Activated T-cell treated with anti-CD3 and anti-CD28 coated beads, Interleukin-2, amount 50 U/mL, for 48 hours (primary cell): ENCODE measurements at regions not wholly inside any gene's neighbourhood (a gene's known extent, or its start where the extent isn't known, plus 50 kb on each side); places are given as distances from the start of the nearest gene placed in this dataset.
"Not testable (repeated sequence)": the region's sequence is repeated elsewhere in the genome, so short reads cannot be mapped to it uniquely, and the experiment has no call there.

Experiments
- DNase-seq, 2 experiments: peaks; one replicate each; pipeline ENCODE4 v3.0.0-alpha.2; 2020

DNA sequence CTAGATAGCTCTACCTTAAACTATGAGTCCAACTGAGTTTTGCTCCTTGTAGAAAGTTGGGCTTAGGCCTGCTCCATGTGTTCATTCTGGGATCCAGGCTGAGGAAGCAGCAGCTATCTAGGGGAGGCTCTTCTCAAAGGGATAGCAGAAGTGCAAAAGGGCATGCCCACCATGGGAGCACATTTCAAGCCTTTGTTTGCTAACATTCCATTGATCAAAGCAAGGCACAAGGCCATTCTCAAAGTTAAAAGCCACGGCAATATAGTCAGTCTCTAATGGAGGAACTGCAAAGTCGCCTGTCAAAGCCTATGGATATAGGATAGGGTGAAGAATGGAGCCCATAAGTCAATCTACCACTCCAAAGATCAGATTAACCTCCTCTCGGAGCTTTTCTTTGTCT lies 488.1 kb upstream of the ARX start:
- no peak for DNase-seq

DNA sequence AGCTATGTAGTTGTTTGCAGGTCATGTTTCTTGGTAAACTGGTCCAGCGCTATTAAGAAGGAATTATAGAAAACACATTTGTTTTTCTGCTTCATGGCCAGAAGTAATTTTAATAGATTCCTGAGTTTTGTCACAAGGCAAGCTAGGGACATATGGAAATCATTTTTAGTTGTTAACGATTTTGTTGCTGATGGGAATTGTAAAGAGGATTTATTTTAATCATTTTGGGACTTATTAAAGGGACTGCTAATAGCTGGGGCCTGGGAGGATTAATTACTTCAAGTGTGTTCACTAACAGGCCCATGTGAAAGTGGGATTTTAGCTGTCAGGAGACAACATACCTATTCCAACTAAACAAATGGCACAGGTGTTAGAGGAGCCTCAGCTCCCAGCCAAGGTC lies 492.0 kb upstream of the ARX start:
- no peak for DNase-seq

DNA sequence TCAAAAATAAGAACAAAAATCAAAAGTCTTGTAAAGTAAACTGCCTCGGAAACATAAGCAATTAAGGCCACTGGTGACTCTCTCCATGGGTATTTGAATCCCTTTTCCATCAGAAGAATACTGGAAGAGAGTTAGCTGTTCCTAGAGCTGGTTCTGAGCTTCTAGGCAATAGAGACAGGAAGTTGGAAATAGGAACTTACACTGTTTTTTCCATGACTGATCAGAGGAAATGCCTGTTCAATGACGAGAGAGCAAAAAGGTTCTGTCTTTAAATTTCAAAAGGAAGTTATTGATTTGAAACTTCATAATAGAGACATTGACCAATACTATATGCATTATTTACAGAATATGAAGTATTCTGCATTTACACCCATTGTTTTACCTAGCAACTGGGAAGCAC lies 503.5 kb upstream of the ARX start:
- DNase-seq = no peak

DNA sequence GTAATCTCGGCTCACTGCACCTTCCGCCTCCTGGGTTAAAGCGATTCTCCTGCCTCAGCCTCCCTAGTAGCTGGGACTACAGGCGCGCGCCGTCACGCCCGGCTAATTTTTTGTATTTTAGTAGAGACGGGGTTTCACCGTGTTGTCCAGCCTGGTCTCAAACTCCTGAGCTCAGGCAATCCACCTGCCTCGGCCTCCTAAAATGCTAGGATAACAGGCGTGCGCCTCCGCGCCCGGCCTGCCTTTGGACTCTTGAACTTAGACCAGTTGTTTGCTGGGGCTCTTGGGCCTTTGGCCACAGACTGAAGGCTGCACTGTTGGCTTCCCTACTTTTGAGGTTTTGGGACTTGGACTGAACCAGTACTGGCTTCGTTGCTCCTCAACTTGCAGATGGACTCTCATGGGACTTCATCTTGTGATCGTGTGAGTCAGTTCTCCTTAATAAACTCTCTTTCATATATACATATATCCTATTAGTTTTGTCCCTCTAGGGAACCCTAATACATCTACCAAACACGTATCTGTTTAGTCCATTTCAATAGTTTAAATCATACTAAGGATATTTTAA lies 506.8 kb upstream of the ARX start:
- DNase-seq = not testable (repeated sequence)

DNA sequence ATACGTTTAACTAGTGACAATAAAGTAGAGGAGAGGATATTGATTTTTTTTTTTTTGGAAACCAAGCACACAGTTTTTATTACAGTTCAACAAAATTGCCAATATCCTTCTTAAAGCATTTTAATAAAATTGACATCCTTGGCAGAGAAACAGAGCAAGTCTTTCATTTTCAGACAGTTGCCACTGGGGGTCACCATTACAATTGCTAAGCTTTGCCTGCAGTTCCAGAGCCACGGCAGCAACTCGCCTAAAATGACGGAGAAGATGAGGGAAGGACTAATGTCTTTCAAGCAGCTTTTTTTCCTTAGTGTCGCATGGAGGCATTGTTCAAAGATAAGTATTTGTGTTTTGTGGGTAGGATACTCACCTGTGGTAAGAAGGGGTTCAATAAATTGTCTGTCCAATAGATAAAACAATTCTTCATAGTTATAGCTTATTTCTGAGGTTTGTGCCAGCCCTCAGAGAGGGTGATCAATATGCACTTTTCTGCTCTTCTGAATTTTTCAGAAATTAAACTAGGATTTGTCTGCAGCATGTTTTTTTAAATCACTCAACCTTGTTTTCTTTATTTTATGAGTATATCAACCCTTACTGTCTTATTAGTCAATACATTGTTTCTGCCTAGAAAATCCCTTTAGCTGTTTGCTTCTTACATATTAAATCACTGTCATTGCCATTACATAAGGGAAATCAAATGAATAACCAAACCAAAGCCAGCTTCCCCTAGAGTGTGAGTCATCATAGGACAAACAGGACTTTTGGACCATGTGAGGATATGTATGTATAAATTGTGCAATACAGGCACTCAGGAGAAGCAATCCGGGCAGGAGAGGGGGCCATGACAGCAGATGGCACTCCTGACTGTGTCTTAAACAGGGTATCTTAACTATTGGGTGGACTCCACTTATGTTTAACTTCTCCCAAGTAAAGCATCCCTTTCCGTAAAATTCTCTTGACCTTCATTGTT lies 508.1 kb upstream of the ARX start:
- peak in 1 of 2 experiments; percentile 14 for DNase-seq

DNA sequence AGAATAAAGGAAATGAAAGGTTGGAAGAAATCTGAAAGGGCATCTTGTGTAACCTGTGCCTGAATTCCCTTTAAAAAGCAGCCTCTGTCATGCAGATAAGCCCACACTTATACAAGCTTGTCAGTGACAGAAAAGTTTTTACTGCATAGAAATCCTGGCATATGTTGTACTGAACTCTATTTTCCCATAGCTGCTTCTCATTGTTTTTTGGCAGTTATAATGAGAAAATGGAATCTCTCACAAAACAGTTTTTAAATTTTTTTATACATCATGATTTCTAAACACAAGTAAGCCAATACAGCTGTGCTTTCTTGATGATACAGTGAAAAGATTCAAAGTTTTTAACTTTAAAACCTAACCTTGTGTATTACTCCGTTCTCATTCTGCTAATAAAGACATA lies 511.4 kb upstream of the ARX start:
- DNase-seq = no peak

DNA sequence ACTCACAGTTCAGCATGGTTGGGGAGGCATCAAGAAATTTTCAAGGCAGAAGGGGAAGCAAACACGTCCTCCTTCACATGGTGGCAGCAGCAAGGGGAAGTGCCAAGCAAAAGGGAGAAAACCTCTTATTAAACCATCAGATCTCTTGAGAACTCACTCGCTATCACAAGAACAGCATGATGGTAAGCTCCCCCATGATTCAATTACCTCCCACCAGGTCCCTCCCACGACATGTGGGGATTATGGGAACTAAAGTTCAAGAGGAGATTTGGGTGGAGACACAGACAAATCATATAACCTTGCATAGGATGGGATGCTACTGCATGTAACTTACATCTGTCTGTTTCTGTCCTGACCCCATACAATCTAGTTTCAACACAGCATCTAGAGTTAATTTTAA lies 511.8 kb upstream of the ARX start:
- no peak for DNase-seq

DNA sequence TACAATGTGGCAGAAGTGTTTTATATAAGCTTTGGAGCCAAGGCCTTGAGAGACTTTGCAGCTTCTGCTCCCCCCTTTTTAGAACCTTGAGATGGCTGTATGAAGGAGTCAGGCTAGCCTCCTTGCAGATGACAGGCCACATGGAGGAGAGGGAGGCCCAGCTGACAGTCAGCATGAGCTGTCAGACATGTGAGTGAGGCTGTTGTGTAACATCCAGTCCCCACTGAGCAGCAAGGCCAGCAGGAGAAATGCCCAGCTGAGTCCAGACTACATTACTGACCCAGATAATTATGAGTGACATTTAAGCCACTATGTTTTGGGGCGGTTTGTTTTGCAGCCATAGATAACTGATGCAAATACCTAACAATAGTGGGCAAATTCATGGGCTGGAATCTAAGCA lies 515.3 kb upstream of the ARX start:
- no peak for DNase-seq

DNA sequence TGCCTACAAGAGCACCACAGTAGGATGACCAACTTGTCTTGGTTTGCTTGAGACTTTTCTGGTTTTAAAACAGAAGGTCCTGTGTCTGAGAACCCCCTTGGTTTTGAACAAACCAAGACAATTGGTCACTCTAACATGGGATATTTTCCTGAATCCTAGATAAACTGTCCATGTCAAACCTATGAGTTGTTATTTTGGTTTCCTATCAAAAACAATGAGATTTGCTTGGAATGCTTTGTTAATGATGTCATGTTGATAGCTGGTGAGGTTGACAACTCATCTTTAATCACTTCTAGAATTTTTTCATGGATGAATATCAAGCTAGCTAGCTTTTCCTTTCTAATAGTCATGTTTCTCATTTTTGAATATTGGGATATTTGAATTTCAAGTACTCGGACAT lies 518.3 kb upstream of the ARX start:
- DNase-seq = no peak

DNA sequence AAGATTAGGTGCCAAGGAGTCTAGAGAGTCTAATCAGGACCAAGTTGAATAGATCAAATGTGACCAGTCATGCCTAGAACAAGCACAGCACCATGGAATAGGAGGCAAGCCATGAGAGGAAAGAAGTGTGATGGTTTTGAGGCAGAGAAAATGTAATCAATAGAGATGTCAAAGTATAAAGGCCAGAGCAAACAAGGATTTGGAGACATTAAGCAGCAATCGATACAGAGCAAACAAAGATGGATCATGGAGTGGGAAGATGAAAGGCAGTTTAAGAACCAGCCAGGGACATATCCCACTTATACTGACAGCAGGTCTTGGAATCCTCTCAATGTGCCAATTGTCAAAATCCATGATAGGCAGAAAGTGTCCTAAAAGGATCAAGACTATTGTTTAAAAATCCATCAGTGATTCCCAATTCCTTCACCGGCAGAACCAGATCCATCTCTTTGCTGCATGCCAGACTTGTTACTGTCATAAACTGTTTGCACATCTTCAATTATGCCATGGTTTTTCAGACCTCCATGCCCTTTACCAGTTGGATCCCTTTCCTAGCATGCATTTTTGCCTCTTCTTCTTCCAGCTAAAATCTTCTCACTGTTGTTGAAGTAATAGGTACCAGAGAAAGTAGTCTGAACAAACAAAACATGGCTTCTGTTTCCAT lies 520.7 kb upstream of the ARX start:
- DNase-seq = no peak

DNA sequence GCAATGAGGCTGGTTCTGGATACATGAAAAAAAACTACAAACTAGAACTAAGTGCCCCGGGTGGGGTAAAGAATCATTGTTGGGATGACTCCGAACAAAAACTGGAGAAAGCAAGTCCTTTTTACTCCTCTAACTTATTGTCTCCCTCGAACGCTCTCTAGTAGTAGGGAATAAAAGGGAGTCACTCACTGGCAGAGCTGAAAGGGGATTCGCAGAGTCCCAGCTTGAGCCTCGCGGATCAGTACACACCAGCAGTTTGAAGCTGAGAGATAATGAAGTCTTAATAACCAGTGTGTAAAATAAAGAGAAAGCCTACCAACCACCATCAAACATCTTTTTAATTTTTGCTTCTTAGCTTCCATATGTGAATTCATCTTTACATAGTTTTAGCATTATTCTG lies 521.9 kb upstream of the ARX start:
- no peak for DNase-seq

DNA sequence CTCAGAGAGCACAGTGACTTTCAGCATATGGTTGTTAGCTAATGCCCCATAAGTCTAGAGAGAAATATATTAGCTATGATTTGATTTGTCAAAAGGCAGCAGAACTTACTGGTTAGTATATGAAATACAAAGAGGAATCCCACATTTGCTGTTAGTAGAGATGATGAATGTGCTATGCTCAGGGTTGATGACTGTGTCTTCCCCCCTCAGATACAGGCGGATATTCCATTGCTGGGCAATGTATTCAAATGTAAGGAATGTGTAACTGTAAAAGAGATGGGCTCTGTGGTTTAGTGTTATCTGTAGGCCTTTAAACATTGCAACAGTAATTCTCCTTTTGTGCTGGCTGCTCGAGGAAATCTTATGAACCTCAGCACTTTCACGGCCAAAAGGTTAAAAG lies 528.9 kb upstream of the ARX start:
- DNase-seq = no peak

DNA sequence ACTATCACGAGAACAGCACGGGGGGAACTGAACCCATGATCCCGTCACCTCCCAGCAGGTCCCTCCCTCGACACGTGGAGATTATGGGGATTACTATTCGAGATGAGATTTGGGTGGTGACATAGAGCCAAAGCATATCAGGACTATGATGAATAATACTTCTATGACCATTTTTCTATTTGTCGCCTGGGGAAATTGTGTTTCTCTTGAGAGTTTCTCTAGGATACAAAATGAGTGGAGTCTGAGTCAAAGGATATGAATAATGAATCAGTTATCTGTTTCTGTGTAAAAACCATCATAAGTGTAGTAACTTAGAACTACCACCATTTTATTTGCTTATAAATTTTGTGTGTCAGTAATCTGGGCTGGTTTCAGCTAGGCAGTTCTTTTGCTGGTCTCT lies 533.0 kb upstream of the ARX start:
- DNase-seq = no peak

DNA sequence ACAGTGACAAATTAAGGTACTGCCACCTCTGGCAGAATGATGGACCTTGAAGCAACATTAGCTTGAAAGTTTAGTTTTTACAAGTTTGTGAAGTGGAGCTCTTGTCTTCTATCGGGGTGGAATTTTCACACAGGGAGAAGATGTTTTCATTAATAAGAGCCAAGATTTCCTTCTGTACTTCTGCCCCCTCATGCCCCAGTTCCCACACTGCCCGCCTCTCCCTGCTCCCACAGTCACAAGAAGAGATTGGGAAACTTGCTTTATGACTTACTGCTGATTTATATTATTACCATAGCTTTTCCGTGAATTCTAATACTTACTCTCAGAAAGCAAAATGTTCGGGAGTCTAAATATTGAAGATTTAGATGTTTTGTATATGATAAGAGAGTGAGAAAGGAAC lies 539.8 kb upstream of the ARX start:
- no peak for DNase-seq

DNA sequence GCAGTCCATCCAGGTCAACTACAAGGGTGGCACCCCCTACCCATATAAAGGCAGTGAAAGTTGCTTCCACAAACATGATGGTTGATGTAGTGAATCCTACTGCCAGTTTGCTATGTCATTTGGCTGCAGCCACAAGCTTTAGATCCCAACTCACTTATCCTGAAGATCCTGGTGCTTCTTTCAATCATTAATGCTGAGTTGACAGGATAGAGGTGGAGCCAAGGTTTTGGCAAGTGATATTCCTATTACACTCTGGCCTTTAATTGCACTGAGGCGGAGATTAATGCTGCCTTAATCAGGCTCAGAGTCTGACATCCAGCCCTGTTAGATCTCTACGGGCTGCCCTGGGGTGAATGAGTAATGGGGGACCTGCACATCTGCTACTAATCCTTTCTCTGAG lies 542.4 kb upstream of the ARX start:
- DNase-seq = no peak

DNA sequence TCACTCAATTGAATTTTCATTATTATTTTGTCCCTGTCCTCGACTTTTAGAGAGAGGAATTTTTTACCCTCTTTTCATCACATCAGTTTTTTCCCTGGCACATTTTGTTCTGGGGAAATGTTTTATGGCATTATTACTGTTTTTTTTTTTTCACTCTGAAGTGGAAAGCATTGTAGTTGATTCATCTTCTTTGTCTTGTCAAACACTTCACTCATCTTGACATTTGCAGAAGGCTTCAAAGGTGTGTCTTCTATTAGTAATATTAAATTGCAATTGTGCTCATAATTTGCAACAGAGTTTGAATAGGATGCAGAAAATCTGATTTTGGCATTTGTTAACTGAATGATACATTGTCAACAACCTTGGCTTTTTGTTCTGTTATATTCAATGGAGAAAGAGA lies 545.4 kb upstream of the ARX start:
- no peak for DNase-seq

DNA sequence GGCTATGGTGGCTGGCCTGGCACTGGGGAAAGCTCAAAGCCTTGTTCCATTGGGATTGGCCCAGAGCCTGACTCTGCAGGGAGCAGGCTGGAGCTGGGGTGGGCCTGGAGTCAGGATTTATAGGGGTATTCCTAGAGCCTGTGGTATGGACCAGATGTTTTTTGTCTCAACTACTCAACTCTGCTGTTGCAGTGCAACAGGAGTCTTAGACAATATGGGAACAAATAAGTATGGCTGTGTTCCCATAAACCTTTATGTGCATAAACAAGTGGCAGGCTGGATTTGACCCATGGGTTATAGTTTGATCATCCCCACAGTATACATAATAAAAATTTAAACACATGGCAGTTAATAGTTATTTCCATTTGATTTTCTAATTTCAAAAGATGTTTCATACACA lies 557.9 kb upstream of the ARX start:
- DNase-seq = no peak

DNA sequence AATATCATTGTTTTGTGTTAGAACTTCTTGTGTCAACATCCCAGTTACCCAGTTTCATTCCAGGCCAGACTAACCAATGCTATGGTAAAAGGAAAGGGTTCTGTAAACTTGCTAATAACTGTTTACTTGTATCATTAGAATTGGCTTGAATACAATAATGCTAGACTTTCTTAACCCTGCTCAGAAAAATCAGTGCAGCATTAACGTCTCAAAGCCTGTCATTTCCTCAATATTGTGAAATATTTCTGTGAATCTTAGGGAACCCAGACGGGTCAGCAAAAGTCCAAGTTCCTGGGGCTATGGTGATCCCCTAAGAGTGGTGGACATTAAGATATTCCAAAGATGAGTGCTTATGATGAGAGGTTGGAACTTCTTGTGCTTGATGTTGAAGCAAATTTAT lies 541.2 kb upstream of the MAGEB18 start:
- no peak for DNase-seq

DNA sequence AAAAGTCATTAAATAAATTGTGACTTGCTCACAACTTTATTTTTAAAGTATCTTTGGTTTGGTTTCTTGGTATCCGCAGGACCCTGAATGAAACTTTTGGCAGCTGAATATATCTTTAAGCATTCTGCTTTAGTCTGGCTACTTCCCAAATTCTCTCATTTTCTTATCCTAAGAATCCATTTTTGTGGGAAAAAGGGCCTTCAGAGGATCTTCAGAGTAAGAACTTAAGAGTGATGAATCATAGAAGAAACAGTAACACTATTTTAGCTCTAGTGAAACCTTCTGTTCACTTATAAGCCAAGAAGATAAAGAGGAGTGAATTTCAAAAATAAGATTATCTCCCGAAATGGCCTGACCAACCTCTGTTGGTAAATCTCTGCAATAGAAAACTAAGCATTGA lies 540.6 kb upstream of the MAGEB18 start:
- no peak for DNase-seq

DNA sequence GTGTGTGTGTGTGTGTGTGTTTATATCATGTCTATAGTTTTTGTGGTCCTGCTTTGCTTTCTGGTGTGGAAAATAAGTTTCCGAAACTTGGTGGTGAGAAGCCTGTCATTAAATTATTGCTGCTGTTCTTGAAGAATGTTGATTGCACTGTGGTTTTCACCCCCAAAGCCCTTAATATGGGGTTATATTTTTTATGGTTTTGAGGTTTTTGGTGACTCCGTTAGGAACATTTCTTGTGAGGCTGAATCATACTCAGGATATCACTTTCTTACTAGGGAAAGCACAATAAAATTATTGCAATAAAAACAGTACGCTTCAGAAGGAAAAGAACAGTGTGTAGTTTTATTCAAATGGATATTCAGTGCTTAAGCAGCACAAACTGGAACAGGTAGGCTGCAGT lies 539.1 kb upstream of the MAGEB18 start:
- no peak for DNase-seq

DNA sequence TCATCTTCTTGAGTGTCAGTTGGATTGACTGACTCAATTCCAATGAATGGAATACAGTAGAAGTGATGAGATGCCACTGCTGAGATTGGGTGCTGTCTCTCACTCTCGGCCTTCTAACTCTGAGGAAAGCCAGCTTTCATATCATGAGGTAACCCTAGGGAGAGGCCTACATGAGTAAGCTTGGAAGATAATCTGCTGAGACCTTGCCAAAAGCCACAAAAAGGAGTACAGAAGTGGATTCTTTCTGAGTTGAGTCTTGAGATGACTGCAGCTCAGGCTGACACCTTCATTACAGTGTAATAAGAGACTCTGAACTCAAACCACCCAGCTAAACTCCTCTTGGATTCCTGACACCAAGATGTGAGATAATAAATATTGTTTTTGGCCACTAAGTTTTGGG lies 537.4 kb upstream of the MAGEB18 start:
- DNase-seq = no peak

DNA sequence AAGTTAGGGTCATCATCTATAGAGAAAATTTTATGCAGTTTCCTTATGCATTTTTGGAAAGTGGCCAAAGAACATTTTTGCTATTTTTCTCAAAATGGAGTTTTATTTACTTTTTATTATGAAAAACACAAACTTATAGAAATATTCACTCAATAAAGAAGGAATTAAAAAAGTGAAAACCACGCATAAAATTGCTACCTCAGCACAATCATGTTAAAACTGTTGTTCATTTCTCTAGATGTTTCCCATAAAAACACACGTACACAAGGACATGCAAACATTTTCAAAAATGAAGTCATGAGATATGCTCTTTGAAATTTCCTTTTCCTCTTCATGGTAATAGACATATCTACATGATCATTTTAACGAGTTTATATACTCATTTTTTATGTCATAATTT lies 536.8 kb upstream of the MAGEB18 start:
- no peak for DNase-seq

DNA sequence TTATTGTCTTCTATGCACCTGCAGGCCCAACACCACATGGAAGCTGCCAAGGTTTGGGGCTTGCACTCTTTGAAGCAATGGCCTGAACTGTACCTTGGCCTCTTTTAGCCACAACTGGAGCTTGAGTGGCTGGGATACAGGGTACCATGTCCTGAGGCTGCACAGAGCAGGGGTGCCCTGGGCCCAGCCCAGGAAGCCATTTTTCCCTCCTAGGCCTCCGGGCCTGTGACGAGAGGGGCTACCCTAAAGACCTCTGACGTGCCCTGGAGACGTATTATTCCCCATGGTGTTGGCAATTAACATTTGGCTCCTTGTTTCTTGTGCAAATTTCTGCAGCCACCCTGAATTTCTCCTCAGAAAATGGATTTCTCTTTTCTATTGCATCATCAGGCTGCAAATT lies 519.9 kb upstream of the MAGEB18 start:
- DNase-seq = no peak

DNA sequence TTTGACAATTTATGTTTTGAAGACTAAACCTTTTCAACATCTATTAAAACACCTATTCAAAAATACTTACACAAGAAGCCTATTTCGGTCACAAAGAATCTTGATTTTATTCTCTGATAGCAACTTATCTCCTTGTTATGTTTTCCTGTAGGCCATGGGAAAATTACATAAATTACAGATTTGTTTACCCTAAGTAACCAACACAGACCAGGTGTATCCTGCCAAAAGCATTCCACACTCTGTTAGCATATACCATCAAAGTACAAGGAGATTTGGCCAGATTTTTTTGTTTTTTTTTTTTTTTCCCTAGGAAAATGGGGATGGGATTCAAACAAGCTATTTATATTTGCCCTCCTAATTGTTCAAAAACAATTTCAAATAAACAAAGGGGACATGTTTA lies 497.9 kb upstream of the MAGEB18 start:
- DNase-seq = no peak
